Upper lobe of left lung (tissue), 4 donors: ENCODE measurements at regions not wholly inside any gene's neighbourhood (a gene's known extent, or its start where the extent isn't known, plus 50 kb on each side); places are given as distances from the start of the nearest gene placed in this dataset.

Source experiments
- CTCF ChIP-seq, 6 experiments: fragments of 450-650 bp in 4 of 6; fragments of 200-600 bp in 2 of 6; sonication (generic) in 2 of 6; IDR thresholded peaks; one replicate each; pipeline ENCODE4 v1.5.1; 2016 to 2019; ENCODE audit warnings: antibody characterized with exemption in 6 of 6
- EP300 ChIP-seq, 4 donors: sonication (generic); formaldehyde crosslinking; IDR thresholded peaks; one replicate each; pipeline ENCODE4 v1.5.1; 2017; ENCODE audit warnings: antibody characterized with exemption in 4 of 4, control low read depth in 2 of 4
- POLR2A ChIP-seq, 4 donors: fragments of 450-650 bp; IDR thresholded peaks; one replicate each; pipeline ENCODE4 v1.5.1; 2016 to 2017; ENCODE audit warnings: antibody characterized with exemption in 4 of 4, mild to moderate bottlenecking in 2 of 4

- TF ChIP-seq CTCF (IDR thresholded peaks at IDR 0.05), result no peak
- TF ChIP-seq POLR2A (IDR thresholded peaks at IDR 0.05), result no peak
- TF ChIP-seq EP300 (IDR thresholded peaks at IDR 0.05), result no peak
Measured at GRCh38 chr1:232192781-232193450, 437.0 kb downstream of the SIPA1L2 start.
